Nephron progenitor cell (in vitro differentiated cells): ENCODE measurements at regions not wholly inside any gene's neighbourhood (a gene's known extent, or its start where the extent isn't known, plus 50 kb on each side); places are given as distances from the start of the nearest gene placed in this dataset.

Experiments used
- DNase-seq: peaks from one replicate; pipeline ENCODE4 v3.0.0; 2021
- H3K27ac Mint-ChIP-seq: 2 replicates; pipeline ENCODE4 v1.8.0; 2021; ENCODE audit warnings: mild to moderate bottlenecking, moderate library complexity, mixed read lengths
- H3K27me3 Mint-ChIP-seq: 2 replicates; pipeline ENCODE4 v1.8.0; 2021; ENCODE audit warnings: mild to moderate bottlenecking, low read depth, mixed read lengths; ENCODE audit not compliant: poor library complexity
- H3K36me3 Mint-ChIP-seq: 2 replicates; pipeline ENCODE4 v1.8.0; 2021; ENCODE audit warnings: low read depth, mixed read lengths
- H3K4me1 Mint-ChIP-seq: 2 replicates; pipeline ENCODE4 v1.8.0; 2021; ENCODE audit warnings: mixed read lengths
- H3K4me3 Mint-ChIP-seq: 2 replicates; pipeline ENCODE4 v1.8.0; 2021; ENCODE audit warnings: mild to moderate bottlenecking, moderate library complexity, mixed read lengths
- H3K9me3 Mint-ChIP-seq: 2 replicates; pipeline ENCODE4 v1.8.0; 2021; ENCODE audit warnings: mild to moderate bottlenecking, moderate library complexity, mixed read lengths
- CTCF ChIP-seq: fragments of 200-600 bp; sonication (generic); IDR thresholded peaks from 2 replicates; pipeline ENCODE4 v1.5.0; 2021; ENCODE audit warnings: antibody characterized with exemption

GRCh38 chr4:123068081-123068480 lies 145.7 kb upstream of the NUDT6 start:
- no peaks in the 10 kb centered on the region for H3K9me3 Mint-ChIP-seq
- DNase-seq = no peak
- no peak for TF ChIP-seq CTCF
- H3K4me1 Mint-ChIP-seq = no peaks in the 10 kb centered on the region
- no peaks in the 10 kb centered on the region for H3K27me3 Mint-ChIP-seq
- peaks cover 6% of the 10 kb centered on the region for H3K36me3 Mint-ChIP-seq
- H3K4me3 Mint-ChIP-seq = no peak overlapping the region
- no peak overlapping the region for H3K27ac Mint-ChIP-seq

GRCh38 chr4:123072060-123072459 lies 149.7 kb upstream of the NUDT6 start:
- peaks cover 12% of the 10 kb centered on the region for H3K36me3 Mint-ChIP-seq
- H3K9me3 Mint-ChIP-seq = no peaks in the 10 kb centered on the region
- H3K4me3 Mint-ChIP-seq = no peak overlapping the region
- TF ChIP-seq CTCF = no peak
- H3K4me1 Mint-ChIP-seq = no peaks in the 10 kb centered on the region
- no peak for DNase-seq
- H3K27me3 Mint-ChIP-seq = no peaks in the 10 kb centered on the region
- no peak overlapping the region for H3K27ac Mint-ChIP-seq

- TF ChIP-seq CTCF = no peak
- H3K4me3 Mint-ChIP-seq = no peak overlapping the region
- no peaks in the 10 kb centered on the region for H3K9me3 Mint-ChIP-seq
- peaks cover 23% of the 10 kb centered on the region for H3K36me3 Mint-ChIP-seq
- H3K27me3 Mint-ChIP-seq = no peaks in the 10 kb centered on the region
- no peaks in the 10 kb centered on the region for H3K4me1 Mint-ChIP-seq
- H3K27ac Mint-ChIP-seq = no peak overlapping the region
- DNase-seq = no peak
Observed at GRCh38 chr4:123073650-123074049, 151.3 kb upstream of the NUDT6 start.

- Mint-ChIP-seq H3K9me3 (no peaks in the 10 kb centered on the region), H3K4me1 (no peaks in the 10 kb centered on the region), H3K36me3 (peaks cover 38% of the 10 kb centered on the region), H3K4me3 (no peak overlapping the region), H3K27ac (no peak overlapping the region), H3K27me3 (no peaks in the 10 kb centered on the region)
- no peak for TF ChIP-seq CTCF
- DNase-seq = no peak
Observed at GRCh38 chr4:123077330-123077729, 154.9 kb upstream of the NUDT6 start.

- Mint-ChIP-seq H3K27me3 (no peaks in the 10 kb centered on the region), H3K4me1 (no peaks in the 10 kb centered on the region)
Observed at GRCh38 chr4:123081971-123082370, 159.6 kb upstream of the NUDT6 start.

More at GRCh38 chr4:123081971-123082370, 159.6 kb upstream of the NUDT6 start:
- no peak overlapping the region for H3K4me3 Mint-ChIP-seq
- DNase-seq = no peak
- no peak for TF ChIP-seq CTCF
- H3K27ac Mint-ChIP-seq = no peak overlapping the region
- peaks cover 59% of the 10 kb centered on the region for H3K36me3 Mint-ChIP-seq
- H3K9me3 Mint-ChIP-seq = peaks cover 9% of the 10 kb centered on the region
